GM13977 (cell line): ENCODE measurements at regions not wholly inside any gene's neighbourhood (a gene's known extent, or its start where the extent isn't known, plus 50 kb on each side); places are given as distances from the start of the nearest gene placed in this dataset.

Experiments used
- DNase-seq: peaks from one replicate; pipeline ENCODE4 v3.0.0; 2012; ENCODE audit warnings: low spot score
- in situ Hi-C: fragments of 300-500 bp; cut with MboI; formaldehyde crosslinking; loops from one replicate; pipeline ENCODE4 v1.12.0; 2022; ENCODE audit warnings: low sequenced_read_pairs, low pct_unique_long_range_greater_than_20kb, mixed read lengths, inconsistent platforms; ENCODE audit not compliant: unreplicated experiment
- TF ChIP-seq, protein P1 (sequence below): IDR thresholded peaks from 2 replicates; pipeline ENCODE4 v1.5.1; 2012; ENCODE audit warnings: mild to moderate bottlenecking, control low read depth; ENCODE audit not compliant: insufficient read depth; ENCODE audit errors: extremely low read depth, missing control alignments

DNA sequence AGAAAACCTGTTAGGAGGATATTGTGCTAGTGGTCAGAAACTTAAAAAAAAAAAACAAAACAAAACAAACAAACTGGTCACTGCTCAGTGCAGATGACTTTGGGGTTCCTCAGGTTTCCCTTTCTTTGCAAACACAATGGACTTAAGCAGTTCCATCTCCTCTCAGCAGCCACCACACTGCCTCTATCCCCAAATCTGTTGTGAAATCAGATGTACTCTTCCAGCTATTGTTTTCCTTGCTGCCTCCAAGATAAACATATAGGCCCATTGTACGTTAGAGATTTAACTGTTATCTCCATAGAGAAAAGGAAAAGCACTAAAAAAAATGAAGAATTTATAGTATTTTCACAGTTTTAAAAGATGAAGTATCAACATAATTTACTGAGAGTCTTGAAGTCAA lies 147.1 kb downstream of the MPP7 start:
- in situ Hi-C loops, result no loop called here
- no peak for DNase-seq
- TF ChIP-seq, protein P1, sequence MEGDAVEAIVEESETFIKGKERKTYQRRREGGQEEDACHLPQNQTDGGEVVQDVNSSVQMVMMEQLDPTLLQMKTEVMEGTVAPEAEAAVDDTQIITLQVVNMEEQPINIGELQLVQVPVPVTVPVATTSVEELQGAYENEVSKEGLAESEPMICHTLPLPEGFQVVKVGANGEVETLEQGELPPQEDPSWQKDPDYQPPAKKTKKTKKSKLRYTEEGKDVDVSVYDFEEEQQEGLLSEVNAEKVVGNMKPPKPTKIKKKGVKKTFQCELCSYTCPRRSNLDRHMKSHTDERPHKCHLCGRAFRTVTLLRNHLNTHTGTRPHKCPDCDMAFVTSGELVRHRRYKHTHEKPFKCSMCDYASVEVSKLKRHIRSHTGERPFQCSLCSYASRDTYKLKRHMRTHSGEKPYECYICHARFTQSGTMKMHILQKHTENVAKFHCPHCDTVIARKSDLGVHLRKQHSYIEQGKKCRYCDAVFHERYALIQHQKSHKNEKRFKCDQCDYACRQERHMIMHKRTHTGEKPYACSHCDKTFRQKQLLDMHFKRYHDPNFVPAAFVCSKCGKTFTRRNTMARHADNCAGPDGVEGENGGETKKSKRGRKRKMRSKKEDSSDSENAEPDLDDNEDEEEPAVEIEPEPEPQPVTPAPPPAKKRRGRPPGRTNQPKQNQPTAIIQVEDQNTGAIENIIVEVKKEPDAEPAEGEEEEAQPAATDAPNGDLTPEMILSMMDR, result no peak

DNA sequence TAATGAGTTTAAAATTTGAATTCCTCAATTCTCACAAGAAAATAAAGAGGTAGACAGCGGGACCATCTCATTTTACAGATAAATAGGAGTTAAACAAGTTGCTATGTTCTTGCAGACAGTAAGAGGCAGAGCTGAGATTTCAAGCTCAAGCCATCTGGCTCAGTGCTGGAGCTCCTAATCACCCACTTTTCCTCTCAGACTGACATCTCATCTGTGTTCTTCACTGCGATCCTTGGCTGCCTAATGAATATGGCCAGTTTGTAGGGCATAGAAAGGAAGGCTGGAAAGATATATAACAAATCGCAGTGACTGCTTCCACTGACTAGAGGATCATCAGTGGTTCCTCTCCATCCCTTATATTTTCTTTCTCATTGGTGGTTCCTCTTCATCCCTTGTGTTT lies 151.2 kb downstream of the MPP7 start:
- TF ChIP-seq, protein P1, result no peak
- in situ Hi-C loops, result no loop called here
- no peak for DNase-seq

DNA sequence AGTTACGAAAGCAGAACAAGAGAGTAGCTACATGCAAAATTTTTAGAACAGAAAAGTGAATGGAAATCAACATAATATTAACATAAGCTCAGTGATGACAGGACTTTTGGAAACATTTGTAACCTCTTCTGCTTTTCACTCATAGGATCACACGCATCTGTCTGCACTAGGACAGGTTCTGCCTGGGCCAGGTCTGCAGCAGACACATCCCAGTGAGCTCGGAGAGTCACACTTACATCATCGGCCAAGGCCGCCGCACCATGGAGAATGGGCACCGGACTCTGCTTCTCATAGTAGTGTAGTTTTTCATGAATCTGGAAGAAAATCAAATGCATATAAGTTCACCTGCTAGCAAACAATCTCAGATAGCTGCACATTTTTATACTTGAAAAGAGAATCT lies 150.9 kb upstream of the ODAD2 start:
- in situ Hi-C loops, result no loop called here
- DNase-seq, result no peak
- TF ChIP-seq, protein P1, result no peak

DNA sequence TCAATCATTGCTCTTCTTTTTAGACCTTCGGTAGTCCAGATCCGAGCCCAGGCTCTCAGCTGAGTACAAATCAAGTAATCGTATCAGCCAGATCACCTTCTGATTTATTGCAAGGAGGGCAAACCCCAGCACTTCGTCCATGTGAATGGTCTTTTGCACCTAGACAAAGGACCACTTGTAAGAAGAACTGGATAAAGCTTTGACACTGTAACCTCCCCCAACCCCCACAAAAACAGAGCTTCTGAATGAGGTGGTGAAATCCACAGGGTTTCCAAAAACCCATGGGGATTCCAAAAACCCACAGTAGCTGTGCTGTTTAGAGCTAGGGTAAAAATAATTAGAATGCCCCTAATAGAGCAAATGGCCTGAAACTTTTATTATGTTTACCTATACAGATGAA lies 148.8 kb upstream of the ODAD2 start:
- TF ChIP-seq, protein P1, result no peak
- DNase-seq, result no peak
- in situ Hi-C loops, result no loop called here

DNA sequence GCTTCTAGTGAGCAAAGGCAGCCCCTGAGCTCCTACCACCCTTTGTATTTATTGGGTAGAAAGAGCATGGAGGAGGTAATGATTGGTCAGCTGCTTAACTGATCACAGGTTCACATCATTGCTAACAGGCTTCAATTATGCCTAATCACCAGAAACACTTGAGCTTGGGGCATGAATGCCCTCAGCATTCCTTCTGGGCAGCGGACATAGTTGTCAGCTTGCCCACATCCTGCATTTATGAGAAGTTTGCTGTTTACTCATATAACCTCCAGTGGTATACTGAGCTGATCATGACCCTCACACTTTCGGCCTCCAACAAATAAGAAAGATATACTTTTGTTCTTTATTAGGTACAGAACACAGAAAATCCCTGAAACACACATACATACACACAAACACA lies 140.3 kb upstream of the ODAD2 start:
- DNase-seq, result no peak
- TF ChIP-seq, protein P1, result no peak
- in situ Hi-C loops, result no loop called here

DNA sequence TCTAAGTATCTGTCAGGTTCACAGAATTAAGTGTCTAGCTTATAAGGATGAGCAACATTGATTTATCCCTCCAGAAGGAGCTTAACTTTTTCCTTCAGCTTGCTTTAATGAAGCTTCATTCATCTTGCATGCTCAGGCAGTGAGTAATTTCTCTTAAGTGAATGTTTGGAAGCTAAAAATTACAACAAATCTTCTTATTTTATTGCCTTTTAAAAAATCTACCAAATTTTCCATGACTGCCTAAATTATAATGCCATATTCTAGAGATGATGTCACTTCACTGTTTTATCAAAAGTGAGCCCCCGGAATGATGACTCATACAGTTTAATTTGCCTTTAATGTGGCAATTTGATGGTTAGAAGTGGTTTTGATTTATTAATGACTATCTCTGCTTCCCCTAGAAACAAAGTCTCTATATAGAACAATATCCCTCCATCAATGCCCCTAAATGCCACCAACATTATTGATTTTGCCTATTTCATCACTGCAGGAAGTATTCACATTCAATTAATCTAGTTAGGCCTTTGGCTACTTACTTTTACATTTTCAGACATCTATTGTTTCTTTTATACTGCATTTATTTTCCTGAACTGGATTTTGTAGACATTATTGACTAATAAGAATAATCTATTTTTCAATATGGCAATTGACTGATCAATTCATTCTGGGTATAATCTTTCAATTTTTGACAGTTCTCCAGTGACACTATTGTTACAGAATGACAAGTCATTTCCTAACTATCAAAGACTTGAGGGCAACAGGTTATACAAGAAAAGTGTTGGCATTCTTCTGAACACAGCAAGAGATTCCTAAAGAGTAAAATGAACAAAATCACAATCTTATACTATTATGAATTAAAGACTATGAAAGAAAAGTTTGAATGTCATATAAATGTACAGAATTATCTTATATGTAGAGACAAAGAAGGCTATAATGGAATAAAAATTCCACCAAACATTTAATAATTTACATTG lies 139.3 kb upstream of the ODAD2 start:
- no peak for DNase-seq
- in situ Hi-C loops, result no loop called here
- TF ChIP-seq, protein P1, result no peak
